ENCODE measurements at regions not wholly inside any gene's neighbourhood (a gene's known extent, or its start where the extent isn't known, plus 50 kb on each side); places are given as distances from the start of the nearest gene placed in this dataset.

DNA sequence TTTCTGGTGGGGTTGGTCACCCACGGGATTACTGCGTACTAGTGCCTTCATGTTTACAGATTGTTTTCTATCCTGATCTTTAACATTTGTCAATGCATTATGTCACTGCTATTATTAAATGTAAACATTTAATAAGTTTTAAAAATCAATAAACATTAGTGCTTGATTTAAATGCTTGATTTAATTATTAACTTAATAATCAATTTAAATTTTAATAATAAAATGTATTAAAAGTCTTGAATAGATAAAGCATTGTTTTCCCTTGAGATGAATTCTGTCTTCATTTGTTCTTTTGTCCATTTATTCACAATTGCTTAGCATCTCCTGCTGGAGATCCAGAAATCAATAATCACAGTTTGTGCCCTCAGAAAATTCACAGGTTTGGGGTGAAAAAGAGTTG lies 201.8 kb upstream of the HDAC9 start:
- TF ChIP-seq MYC (IDR thresholded peaks at IDR 0.05; ENCODE audit: low read depth, low read length) (no peak), POLR2A (IDR thresholded peaks at IDR 0.05; ENCODE audit: extremely low read depth, insufficient read length) (no peak)
- TF ChIP-seq, protein P1, sequence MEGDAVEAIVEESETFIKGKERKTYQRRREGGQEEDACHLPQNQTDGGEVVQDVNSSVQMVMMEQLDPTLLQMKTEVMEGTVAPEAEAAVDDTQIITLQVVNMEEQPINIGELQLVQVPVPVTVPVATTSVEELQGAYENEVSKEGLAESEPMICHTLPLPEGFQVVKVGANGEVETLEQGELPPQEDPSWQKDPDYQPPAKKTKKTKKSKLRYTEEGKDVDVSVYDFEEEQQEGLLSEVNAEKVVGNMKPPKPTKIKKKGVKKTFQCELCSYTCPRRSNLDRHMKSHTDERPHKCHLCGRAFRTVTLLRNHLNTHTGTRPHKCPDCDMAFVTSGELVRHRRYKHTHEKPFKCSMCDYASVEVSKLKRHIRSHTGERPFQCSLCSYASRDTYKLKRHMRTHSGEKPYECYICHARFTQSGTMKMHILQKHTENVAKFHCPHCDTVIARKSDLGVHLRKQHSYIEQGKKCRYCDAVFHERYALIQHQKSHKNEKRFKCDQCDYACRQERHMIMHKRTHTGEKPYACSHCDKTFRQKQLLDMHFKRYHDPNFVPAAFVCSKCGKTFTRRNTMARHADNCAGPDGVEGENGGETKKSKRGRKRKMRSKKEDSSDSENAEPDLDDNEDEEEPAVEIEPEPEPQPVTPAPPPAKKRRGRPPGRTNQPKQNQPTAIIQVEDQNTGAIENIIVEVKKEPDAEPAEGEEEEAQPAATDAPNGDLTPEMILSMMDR (IDR thresholded peaks at IDR 0.05; ENCODE audit: low read depth, low read length) = no peak
- no peak overlapping the region for H3K4me3 ChIP-seq (ENCODE audit: low read depth, low read length)
- no peak for DNase-seq (ENCODE audit: low read depth)

DNA sequence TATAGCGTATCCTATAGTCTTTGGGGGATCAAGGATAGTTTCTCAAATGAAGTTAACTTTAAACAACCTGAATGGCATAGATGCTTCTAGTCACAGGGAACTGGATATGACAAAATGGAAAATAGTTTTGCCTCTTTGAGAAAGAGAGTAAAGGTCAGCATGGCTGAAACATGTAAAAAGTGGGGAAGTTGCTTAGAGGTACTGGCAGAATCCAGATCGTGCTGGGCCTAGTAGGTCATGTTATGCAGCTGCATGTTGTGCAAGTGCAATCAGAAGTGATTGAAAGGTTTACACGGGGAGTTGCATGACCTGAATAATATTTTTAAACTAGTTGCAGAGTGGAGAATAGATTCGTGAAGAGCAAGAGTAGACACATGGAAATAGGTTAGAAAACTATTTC lies 201.1 kb upstream of the HDAC9 start:
- TF ChIP-seq MYC (IDR thresholded peaks at IDR 0.05; ENCODE audit: low read depth, low read length) (no peak), POLR2A (IDR thresholded peaks at IDR 0.05; ENCODE audit: extremely low read depth, insufficient read length) (no peak)
- TF ChIP-seq, protein P1 (IDR thresholded peaks at IDR 0.05; ENCODE audit: low read depth, low read length) = no peak
- TF ChIP-seq, protein P2, sequence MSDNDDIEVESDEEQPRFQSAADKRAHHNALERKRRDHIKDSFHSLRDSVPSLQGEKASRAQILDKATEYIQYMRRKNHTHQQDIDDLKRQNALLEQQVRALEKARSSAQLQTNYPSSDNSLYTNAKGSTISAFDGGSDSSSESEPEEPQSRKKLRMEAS (IDR thresholded peaks at IDR 0.05; ENCODE audit: low read depth, low read length) = no peak
- peak; percentile 27 for DNase-seq (ENCODE audit: low read depth)

DNA sequence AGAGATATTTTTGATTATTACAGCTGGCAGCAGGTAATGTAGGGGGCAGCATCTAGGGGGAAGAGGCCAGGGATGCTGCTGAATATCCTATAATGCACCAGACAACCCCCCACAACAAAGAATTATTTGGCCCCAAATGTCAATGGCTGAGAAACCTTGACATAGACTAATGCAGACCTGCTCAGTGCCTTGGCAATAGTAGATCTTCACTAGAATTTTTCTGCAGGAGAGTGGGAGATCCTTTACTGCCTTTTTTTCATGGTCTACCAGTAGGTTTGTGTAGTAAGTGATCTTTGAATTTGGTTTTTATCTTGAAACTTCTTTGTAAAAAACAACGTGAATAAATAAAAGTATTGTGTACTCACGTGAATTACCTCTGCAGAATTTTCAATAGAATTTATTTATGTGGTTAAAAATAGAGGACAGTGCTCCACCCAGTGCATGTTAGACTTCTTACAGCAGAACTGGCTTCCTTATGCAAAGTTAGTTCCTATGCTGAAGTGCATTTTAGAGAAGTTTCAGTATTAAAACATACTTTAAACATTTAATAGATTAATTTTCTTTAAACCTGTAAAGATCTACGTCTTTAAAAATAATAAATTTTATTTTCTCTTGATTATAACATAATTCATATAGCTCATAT lies 199.6 kb upstream of the HDAC9 start:
- TF ChIP-seq, protein P2 (IDR thresholded peaks at IDR 0.05; ENCODE audit: low read depth, low read length) = no peak
- TF ChIP-seq POLR2A (IDR thresholded peaks at IDR 0.05; ENCODE audit: extremely low read depth, insufficient read length) = no peak
- TF ChIP-seq, protein P1 (IDR thresholded peaks at IDR 0.05; ENCODE audit: low read depth, low read length) = no peak
- no peak for TF ChIP-seq MYC (IDR thresholded peaks at IDR 0.05; ENCODE audit: low read depth, low read length)
- DNase-seq (ENCODE audit: low read depth) = no peak
- no peak overlapping the region for H3K4me3 ChIP-seq (ENCODE audit: low read depth, low read length)

More for the DNA sequence above, 201.1 kb upstream of the HDAC9 start:
- no peak overlapping the region for H3K4me3 ChIP-seq (ENCODE audit: low read depth, low read length)

DNA sequence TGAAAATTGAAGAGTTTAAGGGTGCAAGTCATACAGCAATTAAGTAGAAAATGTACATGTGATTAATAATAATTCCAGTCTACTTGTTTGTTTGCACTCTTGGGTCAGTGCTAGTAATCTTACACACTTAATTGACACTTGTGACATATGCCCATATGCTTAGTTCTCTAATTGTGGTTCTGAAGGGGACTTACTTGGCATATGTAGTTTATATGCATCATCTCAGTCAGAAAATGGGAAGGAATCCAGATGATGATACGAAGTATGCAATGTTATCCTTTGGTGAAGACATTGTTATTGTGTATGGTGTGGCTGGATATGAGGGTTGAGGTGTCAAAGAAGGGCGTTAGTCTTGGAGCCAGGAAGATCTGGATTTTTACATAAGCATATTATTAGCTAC lies 193.5 kb upstream of the HDAC9 start:
- no peak for TF ChIP-seq POLR2A (IDR thresholded peaks at IDR 0.05; ENCODE audit: extremely low read depth, insufficient read length)
- H3K4me3 ChIP-seq (ENCODE audit: low read depth, low read length) = no peak overlapping the region
- no peak for DNase-seq (ENCODE audit: low read depth)

DNA sequence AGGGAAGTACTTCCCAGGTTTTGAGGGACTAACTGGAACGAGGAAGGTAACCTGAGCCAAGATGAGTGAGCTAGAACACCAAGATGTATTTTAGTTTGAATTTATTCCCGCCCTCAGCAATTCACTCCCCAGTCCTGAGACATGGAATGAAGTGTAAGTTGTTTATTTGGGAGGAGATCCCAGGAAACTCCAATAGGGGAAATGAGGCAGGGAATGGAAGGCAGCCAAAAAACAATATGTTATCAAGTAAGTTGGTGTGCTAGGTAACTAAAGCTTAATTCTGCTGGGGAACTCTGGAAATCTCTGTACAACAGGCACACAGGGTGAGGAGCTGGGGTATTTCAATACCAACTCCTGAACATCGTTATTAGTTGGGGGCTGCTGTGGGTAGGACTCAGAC lies 189.7 kb upstream of the HDAC9 start:
- no peak overlapping the region for H3K4me3 ChIP-seq (ENCODE audit: low read depth, low read length)
- TF ChIP-seq, protein P2 (IDR thresholded peaks at IDR 0.05; ENCODE audit: low read depth, low read length) = no peak
- TF ChIP-seq POLR2A (IDR thresholded peaks at IDR 0.05; ENCODE audit: extremely low read depth, insufficient read length) (no peak), MYC (IDR thresholded peaks at IDR 0.05; ENCODE audit: low read depth, low read length) (no peak)
- TF ChIP-seq, protein P1 (IDR thresholded peaks at IDR 0.05; ENCODE audit: low read depth, low read length) = no peak
- DNase-seq (ENCODE audit: low read depth) = no peak

DNA sequence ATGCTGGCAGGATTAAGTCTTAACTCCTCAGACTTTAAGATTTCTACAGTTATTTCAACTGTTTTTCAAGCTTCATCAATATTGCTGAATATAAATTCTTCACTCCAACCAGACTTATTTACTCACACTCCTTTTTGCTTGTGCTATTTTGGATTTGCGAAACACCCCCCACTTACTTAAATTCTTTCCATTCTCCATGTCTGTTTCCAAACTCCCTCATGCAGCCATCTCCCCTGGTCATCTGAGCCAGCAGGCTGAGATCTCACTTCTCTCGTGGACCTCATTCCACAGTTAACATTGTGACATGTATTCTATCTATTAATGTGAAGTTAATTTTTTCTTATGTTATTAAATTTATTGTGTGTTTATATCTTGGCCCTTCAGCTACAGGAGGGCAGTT lies 188.9 kb upstream of the HDAC9 start:
- no peak for DNase-seq (ENCODE audit: low read depth)
- TF ChIP-seq MYC (IDR thresholded peaks at IDR 0.05; ENCODE audit: low read depth, low read length) = no peak
- TF ChIP-seq, protein P1 (IDR thresholded peaks at IDR 0.05; ENCODE audit: low read depth, low read length) = no peak
- TF ChIP-seq, protein P2 (IDR thresholded peaks at IDR 0.05; ENCODE audit: low read depth, low read length) = no peak
- TF ChIP-seq POLR2A (IDR thresholded peaks at IDR 0.05; ENCODE audit: extremely low read depth, insufficient read length) = no peak
- H3K4me3 ChIP-seq (ENCODE audit: low read depth, low read length) = no peak overlapping the region

Data from NB4 (cell line).